GM21529 (cell line): ENCODE measurements at regions not wholly inside any gene's neighbourhood (a gene's known extent, or its start where the extent isn't known, plus 50 kb on each side); places are given as distances from the start of the nearest gene placed in this dataset.

Experiments used
- ATAC-seq: cut with Tn5 transposase; IDR thresholded peaks from one replicate; pipeline ENCODE4 v1.9.1; 2021; ENCODE audit not compliant: unreplicated experiment

DNA sequence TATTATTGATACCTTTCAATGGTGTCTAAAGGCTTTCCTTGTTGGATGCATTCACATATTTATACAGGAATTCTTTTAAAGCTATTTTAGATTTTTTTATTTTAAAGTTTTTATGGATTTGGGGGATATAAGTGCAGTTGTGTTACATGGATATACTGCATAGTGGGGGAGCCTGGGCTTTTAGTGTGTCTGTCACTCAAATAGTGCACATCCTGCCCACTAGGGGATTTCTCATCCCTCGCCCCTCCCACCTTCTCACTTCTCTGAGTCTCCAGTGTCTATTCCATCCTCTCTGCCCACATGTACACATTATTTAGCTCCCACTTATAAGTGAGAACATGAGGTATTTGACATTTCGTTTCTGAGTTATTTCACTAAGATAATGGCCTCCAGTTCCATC is 154.0 kb upstream of the MKI67 start:
- no peak for ATAC-seq

GRCh38 chr10:128281343-128281742 is 155.1 kb upstream of the MKI67 start:
- no peak for ATAC-seq

DNA sequence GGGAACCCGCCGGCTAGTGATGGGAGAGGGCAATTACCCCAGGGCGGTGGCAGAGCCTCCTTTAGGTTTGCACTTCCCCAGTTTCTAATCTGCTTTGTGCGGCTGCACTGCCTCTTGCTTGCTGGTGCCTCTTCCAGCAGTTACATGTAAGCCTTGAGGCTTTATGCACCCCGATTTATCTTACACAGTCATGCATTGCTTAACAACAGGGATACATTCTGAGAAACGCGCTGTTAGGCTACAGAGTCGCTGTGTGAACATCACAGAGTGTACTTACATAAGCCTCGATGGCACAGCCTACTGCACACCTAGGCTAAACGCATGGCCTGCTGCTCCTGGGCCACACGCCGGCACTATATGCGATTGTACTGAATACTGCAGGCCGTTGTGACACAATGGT is 155.6 kb upstream of the MKI67 start:
- no peak for ATAC-seq

GRCh38 chr10:128286141-128286761 is 160.0 kb upstream of the MKI67 start:
- ATAC-seq, result no peak

GRCh38 chr10:128286762-128287500 is 160.7 kb upstream of the MKI67 start:
- no peak for ATAC-seq

GRCh38 chr10:128287921-128288320 is 161.7 kb upstream of the MKI67 start:
- ATAC-seq, result no peak

GRCh38 chr10:128289621-128290020 is 163.4 kb upstream of the MKI67 start:
- no peak for ATAC-seq

DNA sequence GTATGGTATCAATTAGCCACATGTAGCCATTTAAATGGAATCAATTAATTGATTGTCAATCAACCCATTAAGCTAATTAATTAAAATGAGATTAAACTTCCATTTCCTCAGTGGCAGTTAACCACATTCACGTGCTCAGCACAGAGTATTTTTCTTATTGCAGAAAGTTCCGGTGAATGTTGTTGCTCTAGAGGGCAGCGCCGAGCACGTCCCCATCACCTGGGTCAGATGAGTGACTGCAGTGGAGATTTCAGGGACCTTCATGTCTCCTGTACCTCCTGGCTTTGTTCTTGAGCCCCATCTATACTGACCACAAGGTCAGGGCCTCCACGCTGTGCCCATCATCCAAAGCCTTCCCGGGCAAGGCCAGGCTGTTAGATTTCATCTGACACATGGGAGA is 168.8 kb upstream of the MKI67 start:
- ATAC-seq, result no peak

DNA sequence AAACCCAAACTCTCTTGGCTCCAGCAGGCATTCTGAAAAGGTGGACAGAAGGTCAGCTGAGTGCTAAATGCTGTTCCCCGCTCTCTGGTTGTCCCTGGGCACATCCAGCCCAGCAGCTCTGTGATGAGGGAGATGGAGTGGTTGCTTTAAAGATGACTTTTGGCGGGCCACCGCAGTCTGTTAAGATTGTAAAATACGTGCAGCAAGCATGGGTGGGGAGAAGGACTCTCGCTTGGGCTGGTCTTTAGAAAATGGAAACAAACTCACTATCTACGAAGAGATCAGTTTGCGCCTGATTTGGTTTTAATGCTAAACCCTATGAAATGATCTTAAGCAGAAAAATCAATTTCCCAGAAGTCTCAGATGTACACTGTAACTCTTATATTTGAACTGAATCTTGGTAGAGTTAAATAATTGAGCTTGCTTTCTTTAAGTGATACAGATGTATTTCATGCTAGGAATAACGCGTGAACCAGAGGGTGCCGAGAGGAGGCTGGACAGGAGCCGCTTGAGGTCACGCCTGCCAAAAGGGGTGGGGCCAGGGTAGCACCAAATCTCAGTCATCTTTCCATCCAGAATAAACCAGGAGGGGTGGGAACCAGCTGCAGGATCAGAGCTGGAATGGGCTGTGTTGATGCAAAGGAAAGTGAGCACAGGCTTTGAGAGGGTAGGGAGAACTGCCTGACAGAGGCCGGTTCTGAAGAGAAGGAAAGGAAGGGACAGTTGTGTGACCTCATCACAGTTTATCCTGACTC is 170.2 kb upstream of the MKI67 start:
- no peak for ATAC-seq

DNA sequence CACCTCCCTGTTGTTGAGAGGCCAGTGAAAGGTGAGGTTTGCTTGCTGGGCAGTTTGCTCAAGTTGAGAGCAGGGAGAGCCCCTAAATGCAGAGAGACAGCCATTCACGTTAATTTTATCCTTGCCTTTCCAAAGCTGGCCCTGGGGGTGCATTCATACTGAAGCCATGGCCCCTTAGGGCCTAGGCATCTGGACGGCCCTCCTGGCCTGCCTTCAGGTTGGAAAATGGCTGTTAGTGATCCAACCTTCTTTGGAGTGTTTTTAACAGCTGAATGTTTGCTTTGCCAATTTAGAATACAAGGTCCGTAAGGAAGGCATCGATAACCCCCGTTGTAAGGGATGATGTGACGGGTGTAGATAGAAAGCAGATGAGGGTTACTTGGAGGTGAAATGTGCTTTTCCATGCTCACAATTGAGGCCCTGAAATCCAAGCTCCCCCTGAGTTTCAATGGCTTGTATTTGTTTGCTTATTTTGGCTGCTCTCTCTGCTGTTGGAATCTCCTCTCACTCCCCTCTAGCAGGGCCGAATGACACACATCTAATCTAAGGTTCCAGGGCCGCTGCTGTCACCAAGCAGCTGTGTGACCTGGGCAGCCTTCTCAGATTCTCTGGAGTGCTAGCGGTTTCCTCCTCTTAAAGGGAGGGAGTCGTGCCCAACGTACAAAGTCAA is 171.6 kb upstream of the MKI67 start:
- no peak for ATAC-seq

DNA sequence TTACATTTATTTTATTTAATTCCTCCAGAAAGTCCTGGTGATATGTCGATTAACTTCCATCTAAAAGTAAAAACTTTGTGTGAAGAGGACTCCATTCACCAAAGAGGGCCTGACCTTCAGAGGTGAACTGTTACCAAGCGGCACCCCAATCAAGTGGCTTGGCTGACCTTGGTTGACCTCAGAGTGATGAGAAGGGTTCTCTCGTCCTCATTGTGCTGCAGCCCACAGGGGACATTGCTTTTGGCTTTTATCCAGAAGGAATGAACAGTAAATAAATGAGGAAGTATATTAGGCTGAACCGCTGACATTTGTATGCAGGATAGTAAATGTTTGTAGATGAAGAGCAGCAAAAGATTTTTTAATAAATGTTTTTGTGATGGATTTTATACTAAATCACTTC is 172.4 kb upstream of the MKI67 start:
- ATAC-seq, result no peak

DNA sequence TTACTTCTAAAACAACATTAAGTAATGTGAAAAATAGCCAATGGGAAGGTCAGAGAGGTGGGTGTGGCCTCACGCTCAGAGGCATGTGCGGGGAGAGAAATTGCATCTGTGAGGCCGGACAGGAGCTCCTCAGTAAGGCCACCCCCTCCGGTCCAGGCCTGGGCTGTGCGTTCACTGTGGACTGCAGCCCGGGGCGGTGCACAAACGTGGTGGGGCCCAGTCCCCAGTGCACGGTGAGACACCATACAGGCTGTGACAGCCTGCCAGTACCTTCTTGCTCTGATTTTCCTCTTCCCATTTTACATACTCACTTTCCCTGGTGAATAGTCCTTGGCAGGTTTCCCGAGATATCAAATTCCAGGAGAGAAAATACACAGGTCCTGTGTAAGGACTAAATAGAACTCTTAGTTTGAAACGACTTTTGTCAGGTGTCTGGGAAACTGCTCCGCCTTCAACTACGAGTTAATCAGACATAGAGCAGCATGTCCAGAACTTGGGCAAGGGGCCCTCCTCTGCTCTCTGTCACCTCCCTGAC is 174.1 kb upstream of the MKI67 start:
- ATAC-seq, result no peak

- ATAC-seq, result no peak
Observed at GRCh38 chr10:128301051-128301450, 174.8 kb upstream of the MKI67 start.

DNA sequence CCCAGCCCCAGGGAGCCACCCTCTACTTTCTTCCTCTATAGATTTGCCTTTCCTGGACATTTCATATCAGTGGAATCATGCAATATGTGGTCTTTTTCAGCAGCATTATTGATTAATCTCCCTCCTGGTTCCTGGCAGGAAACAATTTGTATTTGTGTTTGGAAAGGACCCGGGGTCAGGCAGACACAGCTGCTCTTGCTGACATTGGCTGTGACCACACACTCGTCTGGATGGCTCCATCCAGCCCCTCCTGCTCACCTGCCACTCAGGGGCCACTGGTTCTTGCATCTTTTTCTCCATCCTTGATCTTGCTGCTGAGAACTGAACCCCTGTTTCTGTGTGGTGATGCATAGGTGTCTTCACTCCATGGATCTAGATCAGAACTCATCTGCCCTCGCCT is 176.6 kb upstream of the MKI67 start:
- ATAC-seq, result no peak

GRCh38 chr10:128304271-128304670 is 178.0 kb upstream of the MKI67 start:
- ATAC-seq, result no peak

DNA sequence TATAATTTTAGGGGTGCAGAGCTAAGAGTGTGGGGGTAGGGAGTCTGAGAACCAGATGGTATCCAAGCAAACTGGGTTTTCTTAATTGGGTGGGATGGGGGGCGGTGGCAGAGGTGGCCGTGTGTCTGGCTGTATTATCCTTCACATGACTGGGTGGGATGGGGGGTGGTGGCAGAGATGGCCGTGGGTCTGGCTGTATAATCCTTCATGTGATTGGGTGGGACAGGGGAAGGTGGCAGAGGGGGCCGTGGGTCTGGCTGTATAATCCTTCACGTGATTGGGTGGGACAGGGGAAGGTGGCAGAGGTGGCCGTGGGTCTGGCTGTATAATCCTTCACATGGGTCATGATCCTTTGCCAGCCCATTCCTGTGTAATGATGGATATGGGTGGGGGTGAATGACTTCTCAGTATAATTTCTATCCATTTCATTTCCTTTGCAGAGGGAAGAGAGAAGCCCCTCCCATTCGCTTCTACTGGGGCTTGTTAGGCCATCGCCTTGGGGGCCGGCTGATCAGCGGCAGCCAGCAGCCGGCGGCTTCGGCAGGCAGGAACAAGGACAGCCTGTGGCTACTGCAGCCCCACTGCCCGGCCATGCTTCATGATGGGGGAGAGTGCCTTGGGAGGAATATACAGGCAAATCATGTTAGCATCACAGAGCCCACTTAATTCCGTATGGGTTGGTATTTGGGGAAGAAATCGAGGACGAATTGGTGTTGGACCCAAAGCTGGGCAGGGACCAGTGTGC is 179.6 kb upstream of the MKI67 start:
- no peak for ATAC-seq

DNA sequence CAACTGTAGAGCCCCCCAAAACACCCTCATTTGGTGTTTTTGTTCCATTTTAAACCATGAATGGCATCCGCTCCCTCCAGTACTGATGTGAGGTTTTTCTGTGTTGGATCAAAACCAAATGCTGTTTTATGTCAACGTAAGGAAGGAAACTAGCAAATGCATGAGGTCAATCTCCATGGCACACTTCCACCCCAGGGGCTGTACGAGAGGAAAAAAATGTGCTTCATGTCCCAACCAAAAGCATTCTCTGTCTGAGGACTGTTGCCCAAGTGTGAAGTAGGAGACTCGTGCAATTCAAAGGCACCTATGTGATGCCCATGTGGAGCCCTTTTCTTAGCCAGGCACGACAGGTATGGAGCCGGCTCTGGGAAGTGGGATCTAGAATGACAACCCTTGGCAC is 180.3 kb upstream of the MKI67 start:
- no peak for ATAC-seq

DNA sequence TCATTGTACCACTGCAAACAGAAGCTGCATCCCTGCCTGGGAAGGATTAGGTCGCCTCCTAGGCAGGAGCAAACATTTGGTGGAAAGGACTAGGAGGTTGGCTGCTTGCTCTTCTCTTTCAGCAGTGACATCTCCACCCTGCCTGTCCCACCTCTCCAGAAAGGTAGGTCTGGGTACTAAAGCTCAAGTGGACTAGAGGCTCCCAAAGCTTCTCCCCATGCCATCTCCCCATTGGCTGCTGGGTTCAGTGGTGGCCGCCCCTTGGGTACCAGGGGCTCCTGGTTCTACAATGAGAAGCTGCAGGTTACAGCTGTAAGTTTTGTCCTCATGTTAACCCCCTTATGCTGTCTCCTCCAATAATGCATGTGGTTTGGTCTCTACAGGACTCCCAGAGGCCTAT is 180.7 kb upstream of the MKI67 start:
- ATAC-seq, result no peak

DNA sequence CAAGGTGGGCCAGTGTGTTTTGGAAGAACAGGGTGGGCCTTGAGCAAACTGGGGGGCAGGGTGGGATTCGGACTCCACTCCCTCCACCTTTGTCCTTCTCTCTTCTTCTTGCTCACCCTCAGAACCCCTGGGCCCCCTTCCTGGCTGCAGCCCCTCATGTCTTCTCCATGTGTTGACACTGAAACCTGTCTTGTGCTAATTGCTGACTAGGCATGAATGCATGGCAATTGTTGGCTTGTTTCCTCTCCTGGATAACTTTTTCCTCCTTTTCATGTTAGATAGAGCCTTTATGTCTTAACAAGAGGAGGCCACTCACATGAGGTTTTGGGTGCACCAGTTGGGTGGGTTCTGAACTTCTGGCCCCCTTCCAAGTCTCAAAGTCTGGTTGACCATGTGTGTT is 181.6 kb upstream of the MKI67 start:
- no peak for ATAC-seq

- no peak for ATAC-seq
Observed at GRCh38 chr10:128310971-128311658, 184.9 kb upstream of the MKI67 start.
